ENCODE measurements at regions not wholly inside any gene's neighbourhood (a gene's known extent, or its start where the extent isn't known, plus 50 kb on each side); places are given as distances from the start of the nearest gene placed in this dataset.

DNA sequence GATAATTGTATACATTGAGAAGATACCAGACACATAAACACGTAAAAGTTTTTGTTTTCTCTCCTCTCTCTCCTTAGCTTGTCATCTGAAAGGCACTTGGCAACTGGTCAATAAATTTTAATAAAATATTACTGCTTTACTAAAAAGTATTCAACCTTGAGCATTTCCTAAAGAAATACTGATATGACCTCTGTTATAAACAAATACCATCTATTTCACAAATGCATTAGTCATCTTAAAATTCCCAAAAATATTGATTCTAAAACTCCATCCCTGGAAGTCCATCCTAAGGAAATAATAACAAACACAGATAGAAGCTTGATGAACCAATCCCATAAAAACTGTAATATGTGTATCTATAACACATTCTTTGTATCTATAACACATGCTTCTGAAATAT, 483.2 kb downstream of the TLR4 start:
- H3K9me3 ChIP-seq = no peaks in the 10 kb centered on the region
- TF ChIP-seq, protein P1, sequence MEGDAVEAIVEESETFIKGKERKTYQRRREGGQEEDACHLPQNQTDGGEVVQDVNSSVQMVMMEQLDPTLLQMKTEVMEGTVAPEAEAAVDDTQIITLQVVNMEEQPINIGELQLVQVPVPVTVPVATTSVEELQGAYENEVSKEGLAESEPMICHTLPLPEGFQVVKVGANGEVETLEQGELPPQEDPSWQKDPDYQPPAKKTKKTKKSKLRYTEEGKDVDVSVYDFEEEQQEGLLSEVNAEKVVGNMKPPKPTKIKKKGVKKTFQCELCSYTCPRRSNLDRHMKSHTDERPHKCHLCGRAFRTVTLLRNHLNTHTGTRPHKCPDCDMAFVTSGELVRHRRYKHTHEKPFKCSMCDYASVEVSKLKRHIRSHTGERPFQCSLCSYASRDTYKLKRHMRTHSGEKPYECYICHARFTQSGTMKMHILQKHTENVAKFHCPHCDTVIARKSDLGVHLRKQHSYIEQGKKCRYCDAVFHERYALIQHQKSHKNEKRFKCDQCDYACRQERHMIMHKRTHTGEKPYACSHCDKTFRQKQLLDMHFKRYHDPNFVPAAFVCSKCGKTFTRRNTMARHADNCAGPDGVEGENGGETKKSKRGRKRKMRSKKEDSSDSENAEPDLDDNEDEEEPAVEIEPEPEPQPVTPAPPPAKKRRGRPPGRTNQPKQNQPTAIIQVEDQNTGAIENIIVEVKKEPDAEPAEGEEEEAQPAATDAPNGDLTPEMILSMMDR (IDR thresholded peaks at IDR 0.05) = no peak
- TF ChIP-seq POLR2A (IDR thresholded peaks at IDR 0.05) (no peak), POLR2AphosphoS5 (IDR thresholded peaks at IDR 0.05) (no peak), EP300 (IDR thresholded peaks at IDR 0.05) (no peak)
- 44 to 86% methylated on average over 1 of the region's 1 CpG for WGBS, 2 donors (ENCODE audit: low coverage in 1 of 2)
- no peak for ATAC-seq
- no peak overlapping the region for H3K4me3 ChIP-seq
- H3K27me3 ChIP-seq = no peaks in the 10 kb centered on the region
- H3K36me3 ChIP-seq = no peaks in the 10 kb centered on the region
- no peaks in the 10 kb centered on the region for H3K4me1 ChIP-seq
- no peak overlapping the region for H3K27ac ChIP-seq

DNA sequence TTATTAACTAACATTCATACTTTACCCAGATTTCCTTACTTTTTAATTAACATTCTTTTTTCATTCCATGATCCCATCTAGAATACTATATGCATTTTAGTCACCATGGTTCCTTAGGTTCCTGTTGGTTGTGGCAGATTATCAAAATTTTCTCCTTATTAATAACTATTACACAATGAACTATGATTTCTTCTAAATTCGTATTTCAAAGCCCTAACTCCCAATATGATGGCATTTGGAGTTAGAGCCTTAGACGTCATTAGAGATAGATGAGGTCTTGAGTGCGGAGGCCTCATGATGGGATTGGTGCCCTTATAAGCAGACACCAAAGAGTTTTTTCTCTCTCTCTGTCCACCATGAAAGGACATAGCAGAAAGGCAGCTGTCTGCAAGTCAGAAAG, 485.4 kb downstream of the TLR4 start:
- no peaks in the 10 kb centered on the region for H3K27me3 ChIP-seq
- no peaks in the 10 kb centered on the region for H3K9me3 ChIP-seq
- no peaks in the 10 kb centered on the region for H3K4me1 ChIP-seq
- TF ChIP-seq, protein P1 (IDR thresholded peaks at IDR 0.05) = no peak
- TF ChIP-seq POLR2A (IDR thresholded peaks at IDR 0.05) (no peak), POLR2AphosphoS5 (IDR thresholded peaks at IDR 0.05) (no peak), EP300 (IDR thresholded peaks at IDR 0.05) (no peak)
- ATAC-seq = no peak
- 70 to 90% methylated on average over 3 of the region's 3 CpGs for WGBS, 2 donors (ENCODE audit: low coverage in 1 of 2)
- no peak overlapping the region for H3K4me3 ChIP-seq
- H3K36me3 ChIP-seq = no peaks in the 10 kb centered on the region
- H3K27ac ChIP-seq = no peak overlapping the region

DNA sequence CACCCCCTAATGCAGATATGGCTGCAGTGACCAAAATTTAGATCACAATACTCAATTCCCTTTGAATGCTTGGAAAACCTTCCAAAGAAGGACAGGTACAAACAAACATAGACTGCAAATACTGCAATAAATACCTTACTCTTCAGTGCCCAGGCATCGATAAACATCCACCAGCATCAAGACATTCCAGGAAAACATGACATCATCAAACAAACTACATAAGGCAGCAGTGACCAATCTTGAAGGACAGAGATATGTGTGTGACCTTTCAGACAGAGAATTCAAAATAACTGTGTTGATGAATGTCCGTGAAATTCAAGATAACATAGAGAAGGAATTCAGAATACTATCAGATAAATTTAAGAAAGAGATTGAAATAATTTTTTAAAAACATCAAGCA, 488.6 kb downstream of the TLR4 start:
- no peaks in the 10 kb centered on the region for H3K36me3 ChIP-seq
- TF ChIP-seq, protein P1 (IDR thresholded peaks at IDR 0.05) = no peak
- TF ChIP-seq EP300 (IDR thresholded peaks at IDR 0.05) (no peak), POLR2AphosphoS5 (IDR thresholded peaks at IDR 0.05) (no peak), POLR2A (IDR thresholded peaks at IDR 0.05) (no peak)
- ATAC-seq = no peak
- WGBS, 2 donors (ENCODE audit: low coverage in 1 of 2) = 86 to 95% methylated on average over 2 of the region's 2 CpGs
- no peaks in the 10 kb centered on the region for H3K27me3 ChIP-seq
- H3K27ac ChIP-seq = no peak overlapping the region
- no peaks in the 10 kb centered on the region for H3K4me1 ChIP-seq
- peaks cover 0 to 5% (median 0%) of the 10 kb centered on the region in 3 donors for H3K9me3 ChIP-seq
- no peak overlapping the region for H3K4me3 ChIP-seq

DNA sequence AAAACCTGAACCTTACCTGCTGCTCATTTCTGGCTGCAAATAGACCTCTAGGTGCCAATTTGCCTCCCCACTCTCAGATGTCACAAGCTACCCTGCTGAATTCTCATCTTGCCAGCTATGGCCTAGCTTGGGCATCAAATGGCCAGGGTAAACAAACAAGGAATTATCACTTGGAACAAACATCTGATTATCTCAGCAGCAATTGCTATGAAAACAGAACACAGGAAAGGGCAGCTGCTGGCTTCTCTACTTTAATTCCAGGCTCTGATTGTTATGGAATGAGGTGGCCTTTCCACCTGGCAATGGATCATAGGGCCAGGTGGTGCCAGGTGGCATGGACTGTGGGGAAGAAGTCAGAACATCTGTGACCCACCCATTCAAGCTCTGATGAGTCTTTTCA, 505.1 kb downstream of the TLR4 start:
- no peaks in the 10 kb centered on the region for H3K27me3 ChIP-seq
- H3K4me3 ChIP-seq = no peak overlapping the region
- H3K27ac ChIP-seq = no peak overlapping the region
- ATAC-seq = no peak
- H3K9me3 ChIP-seq = no peaks in the 10 kb centered on the region
- TF ChIP-seq POLR2AphosphoS5 (IDR thresholded peaks at IDR 0.05) (no peak), EP300 (IDR thresholded peaks at IDR 0.05) (no peak), POLR2A (IDR thresholded peaks at IDR 0.05) (no peak)
- TF ChIP-seq, protein P1 (IDR thresholded peaks at IDR 0.05) = no peak
- no peaks in the 10 kb centered on the region for H3K36me3 ChIP-seq
- H3K4me1 ChIP-seq = no peaks in the 10 kb centered on the region

DNA sequence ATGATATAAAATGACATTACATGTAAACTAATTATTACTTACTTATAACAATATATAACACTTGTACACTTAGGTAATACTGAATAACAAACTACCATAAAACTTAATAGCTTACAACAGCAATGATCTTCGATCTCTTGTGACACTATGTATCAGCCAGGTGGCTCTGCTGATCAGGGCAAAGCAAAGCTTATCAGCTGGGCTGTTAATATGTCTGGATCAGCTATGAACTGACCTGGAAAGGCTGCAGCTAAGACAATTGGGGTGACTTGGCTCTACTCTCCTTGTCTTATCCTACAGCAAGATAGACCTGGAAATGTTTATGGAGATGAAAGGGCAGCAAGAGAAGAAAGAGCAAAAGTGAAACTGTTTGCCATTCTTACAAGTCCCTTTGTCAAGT, 511.3 kb downstream of the TLR4 start:
- no peak for ATAC-seq
- no peaks in the 10 kb centered on the region for H3K4me1 ChIP-seq
- no peak for TF ChIP-seq POLR2AphosphoS5 (IDR thresholded peaks at IDR 0.05)
- TF ChIP-seq, protein P1 (IDR thresholded peaks at IDR 0.05) = no peak
- TF ChIP-seq EP300 (IDR thresholded peaks at IDR 0.05) = no peak
- no peak for TF ChIP-seq POLR2A (IDR thresholded peaks at IDR 0.05)
- H3K27me3 ChIP-seq = no peaks in the 10 kb centered on the region
- H3K9me3 ChIP-seq = no peaks in the 10 kb centered on the region
- no peak overlapping the region for H3K27ac ChIP-seq
- 63% methylated on average over 1 of the region's 1 CpG; no CpG with 5 or more reads in 1 of the 2 donors for WGBS, 2 donors (ENCODE audit: low coverage in 1 of 2)
- no peaks in the 10 kb centered on the region for H3K36me3 ChIP-seq
- H3K4me3 ChIP-seq = no peak overlapping the region
